ENCODE measurements at regions not wholly inside any gene's neighbourhood (a gene's known extent, or its start where the extent isn't known, plus 50 kb on each side); places are given as distances from the start of the nearest gene placed in this dataset.

DNA sequence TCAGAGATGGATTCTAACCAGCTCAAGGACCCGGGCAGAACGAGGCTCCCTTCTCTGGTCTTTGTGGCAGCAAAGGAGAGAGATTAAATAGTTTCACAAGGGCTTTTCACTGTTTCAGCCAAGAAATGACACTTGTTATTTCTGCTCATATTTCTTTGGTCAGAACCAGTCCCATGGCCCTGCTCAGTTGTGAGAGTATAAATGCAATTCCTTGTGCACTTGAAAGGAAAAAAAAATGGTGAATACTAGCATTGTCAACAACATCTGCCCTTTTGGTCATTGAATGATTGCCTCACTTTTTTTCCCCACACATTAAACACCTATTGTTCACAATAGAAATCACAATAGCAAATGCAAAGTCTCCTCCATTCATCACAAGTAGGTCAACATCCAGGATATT, 104.4 kb downstream of the RDH14 start:
- TF ChIP-seq, protein P1, sequence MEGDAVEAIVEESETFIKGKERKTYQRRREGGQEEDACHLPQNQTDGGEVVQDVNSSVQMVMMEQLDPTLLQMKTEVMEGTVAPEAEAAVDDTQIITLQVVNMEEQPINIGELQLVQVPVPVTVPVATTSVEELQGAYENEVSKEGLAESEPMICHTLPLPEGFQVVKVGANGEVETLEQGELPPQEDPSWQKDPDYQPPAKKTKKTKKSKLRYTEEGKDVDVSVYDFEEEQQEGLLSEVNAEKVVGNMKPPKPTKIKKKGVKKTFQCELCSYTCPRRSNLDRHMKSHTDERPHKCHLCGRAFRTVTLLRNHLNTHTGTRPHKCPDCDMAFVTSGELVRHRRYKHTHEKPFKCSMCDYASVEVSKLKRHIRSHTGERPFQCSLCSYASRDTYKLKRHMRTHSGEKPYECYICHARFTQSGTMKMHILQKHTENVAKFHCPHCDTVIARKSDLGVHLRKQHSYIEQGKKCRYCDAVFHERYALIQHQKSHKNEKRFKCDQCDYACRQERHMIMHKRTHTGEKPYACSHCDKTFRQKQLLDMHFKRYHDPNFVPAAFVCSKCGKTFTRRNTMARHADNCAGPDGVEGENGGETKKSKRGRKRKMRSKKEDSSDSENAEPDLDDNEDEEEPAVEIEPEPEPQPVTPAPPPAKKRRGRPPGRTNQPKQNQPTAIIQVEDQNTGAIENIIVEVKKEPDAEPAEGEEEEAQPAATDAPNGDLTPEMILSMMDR (conservative IDR thresholded peaks at IDR 0.05 in 1 of 2, IDR thresholded peaks at IDR 0.05 in 1 of 2; ENCODE audit: low read depth in 1 of 2, low read length in 2 of 2) = no peak
- TF ChIP-seq EZH2 (IDR thresholded peaks at IDR 0.05; ENCODE audit: low read length, missing control alignments) = no peak

Data from fibroblast of lung (primary cell).